ENCODE measurements at regions not wholly inside any gene's neighbourhood (a gene's known extent, or its start where the extent isn't known, plus 50 kb on each side); places are given as distances from the start of the nearest gene placed in this dataset.

- no peak for DNase-seq
Observed at GRCh38 chr6:14711704-14712379, 534.0 kb upstream of the JARID2 start.

DNA sequence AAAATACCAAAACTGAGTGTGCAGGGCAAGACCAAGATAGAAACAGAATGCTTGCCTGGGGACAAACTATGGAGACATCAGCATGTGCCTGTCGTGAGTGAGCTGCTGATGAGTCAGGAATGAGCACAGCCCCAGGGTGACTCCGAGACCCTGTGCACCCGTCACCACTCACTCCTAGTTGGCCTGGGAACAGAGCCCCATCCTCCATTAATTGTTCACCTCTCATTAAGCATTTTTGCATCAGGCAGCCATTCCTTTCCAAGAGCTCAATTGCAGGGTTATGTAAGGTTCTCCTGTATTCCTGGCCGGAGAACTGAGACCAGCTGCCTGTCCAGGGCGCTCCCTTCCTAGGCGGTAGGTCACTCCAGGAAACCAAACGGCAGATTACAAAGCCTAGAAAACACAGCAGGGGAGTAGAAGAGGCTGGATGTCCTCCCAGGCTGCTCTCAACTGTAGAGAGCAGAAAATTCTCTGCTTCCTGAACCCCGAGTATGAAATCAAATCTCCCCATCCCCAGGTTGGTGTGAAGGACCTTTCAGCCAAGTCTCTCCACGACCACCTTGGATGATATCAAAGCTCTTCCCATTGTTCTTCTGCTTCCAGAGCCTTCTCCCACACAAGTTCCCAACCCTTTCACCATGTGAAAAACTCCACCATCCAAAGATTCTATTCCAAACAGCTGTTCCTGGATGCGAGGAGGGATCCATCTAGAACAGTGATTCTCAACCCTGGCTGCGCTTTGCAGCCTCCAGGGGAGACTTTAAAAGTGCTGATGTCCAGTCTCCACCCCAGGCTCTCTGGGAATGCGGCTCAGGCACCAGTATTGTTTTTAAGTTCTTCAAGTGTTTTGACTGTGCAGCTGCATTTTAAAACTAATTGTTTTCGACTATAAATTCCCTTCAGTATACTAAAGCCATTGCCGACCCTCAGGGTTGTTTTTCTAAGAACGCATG is 532.6 kb upstream of the JARID2 start:
- no peak for DNase-seq

- DNase-seq: no peak
Observed at GRCh38 chr6:14713966-14714631, 531.8 kb upstream of the JARID2 start.

GRCh38 chr6:14715076-14715475 is 530.8 kb upstream of the JARID2 start:
- no peak for DNase-seq

- no peak for DNase-seq
Observed at GRCh38 chr6:14716499-14717146, 529.2 kb upstream of the JARID2 start.

- DNase-seq: no peak
Observed at GRCh38 chr6:14717307-14717706, 528.6 kb upstream of the JARID2 start.

DNA sequence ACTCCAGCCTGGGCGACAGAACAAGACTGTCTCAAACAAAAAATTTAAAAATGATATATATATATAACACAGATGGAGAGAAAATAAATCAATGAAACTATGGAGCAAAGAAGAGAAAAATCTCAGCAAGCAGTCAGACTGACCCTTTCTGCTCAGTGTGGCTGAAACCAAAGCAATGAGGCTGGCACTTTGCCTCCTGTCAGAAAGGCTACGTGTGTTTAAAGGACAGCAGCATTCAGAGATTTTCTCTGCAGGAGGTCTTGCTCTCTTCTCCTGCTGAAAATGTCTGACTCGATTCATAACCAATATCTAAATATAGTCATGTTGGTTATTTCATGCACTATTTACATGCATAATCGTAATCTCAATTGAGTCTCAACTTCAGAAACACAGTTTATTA is 527.0 kb upstream of the JARID2 start:
- no peak for DNase-seq

- DNase-seq: no peak
Observed at GRCh38 chr6:14719270-14719669, 526.6 kb upstream of the JARID2 start.

DNA sequence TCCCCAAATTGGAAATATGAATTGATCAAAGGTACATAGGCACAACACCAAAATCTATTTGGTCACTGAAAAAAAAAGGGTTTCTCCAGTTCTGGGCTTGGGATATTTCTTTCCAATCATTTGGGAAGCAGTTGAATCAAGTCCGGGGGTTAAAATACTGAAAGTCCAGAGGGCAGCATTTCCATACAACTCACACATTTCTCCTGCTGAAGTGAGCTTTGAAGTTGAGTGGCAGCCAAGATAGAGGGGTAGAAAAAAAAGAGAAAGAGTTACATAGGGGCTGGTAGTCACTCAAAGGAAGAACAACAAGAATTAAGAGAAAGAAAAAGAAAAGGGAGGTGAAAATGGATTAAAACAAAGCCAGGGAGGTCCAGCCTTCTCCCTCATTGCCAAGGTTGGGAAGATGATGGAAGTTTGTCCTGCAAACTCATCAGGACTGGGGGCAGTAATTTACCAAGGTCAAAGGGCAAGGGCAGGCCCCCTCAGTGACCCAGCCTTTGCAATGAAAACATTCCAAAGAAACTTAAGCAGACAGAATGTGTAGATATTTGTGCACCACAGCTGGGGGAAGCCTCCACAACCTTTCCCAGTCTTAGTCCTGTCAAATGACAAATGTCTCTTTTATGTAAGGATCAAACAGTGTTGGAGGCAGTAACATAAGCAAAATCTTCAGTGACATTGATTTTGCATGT is 525.3 kb upstream of the JARID2 start:
- no peak for DNase-seq

DNA sequence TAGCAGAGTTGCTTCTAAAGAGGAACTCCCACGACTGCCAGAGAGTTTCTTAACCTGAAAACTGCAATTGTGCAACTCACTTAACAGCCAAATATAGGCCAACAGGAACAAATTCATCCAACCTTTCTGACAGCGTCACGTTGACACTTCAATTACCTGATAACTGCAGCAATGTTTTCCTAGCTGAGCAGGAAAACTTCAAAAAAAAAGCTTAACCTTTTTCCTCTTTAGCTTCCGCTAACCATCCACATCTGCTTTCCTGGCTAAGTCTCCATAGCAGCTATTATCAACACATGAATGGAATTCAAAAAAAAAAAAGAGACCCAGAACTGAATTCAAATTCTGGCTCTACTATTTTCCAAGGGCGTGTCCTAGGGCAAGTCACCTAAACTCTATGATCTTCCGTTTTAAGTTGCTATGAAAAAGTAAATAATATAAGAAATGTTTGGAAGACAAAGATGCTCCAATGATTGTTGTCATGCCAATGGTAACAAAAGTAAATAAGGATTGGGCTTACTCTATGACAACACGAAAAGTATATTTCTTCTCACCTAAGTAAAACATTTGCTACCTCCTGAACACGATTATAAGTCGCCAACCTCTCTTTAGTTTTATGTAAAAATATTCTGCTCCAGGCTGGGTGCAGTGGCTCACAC is 524.6 kb upstream of the JARID2 start:
- no peak for DNase-seq

- DNase-seq: no peak
Observed at GRCh38 chr6:14722001-14722562, 523.8 kb upstream of the JARID2 start.

DNA sequence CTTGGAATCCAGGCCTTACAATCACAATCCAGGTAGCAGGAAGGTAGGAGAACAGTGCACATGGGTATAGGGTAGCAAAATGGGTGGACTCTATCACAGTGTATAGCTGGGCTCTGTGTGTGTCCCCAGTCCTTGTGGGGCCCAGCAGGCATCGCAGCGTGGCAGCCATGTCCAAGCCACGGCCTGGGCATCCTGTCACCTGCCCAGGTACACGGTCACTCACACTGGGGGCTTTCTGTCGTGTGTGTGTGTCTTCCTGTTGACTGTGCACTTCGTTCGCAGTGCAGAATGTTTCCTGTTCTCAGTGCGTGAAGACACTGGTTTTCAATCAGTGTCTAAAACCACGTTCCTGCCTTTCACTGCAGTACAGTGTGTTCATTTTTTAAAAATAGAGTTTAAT is 523.2 kb upstream of the JARID2 start:
- DNase-seq: no peak

DNA sequence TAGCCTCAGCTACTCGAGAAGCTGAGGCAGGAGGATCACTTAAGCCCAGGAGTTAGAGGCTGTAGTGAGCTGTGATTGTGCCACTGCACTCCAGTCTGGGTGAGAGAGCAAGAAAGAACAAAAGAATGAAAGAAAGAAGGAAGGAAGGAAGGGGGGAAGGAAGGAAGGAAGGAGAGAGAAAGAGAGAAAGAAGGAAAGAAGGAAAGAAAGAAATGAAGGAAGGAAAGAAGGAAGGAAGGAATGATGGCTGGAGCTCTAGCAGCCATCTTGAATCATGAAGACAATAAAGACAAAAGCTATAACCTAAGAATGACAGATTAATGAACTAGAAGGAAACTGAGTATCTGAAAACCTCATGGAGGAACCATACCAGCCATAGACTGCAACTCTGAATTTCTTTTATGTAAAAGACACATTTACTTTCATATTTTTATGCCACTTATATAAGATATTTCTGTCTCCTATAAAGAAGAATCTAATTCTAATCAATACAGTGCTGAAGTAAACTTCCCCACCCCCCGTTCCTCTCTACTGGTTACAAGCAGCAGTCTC is 522.3 kb upstream of the JARID2 start:
- no peak for DNase-seq

DNA sequence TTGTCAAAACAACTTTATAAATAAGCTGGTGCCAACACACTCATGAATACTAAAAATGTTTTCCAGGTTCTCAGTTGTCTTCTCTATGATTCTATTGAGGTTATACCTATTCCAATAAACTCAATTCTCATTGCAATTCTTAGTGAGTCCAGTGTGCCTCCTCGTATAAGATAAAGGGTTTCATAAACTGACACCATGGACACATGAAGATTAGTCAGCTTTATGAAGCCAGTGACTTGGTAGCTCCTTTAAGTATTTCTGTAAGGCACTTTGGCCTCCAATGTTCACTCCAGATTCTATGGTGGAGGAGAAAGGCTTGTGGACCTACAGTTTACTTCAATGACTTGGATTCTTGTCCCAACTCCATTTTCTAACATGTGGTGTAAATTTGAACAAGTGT is 521.3 kb upstream of the JARID2 start:
- no peak for DNase-seq

DNA sequence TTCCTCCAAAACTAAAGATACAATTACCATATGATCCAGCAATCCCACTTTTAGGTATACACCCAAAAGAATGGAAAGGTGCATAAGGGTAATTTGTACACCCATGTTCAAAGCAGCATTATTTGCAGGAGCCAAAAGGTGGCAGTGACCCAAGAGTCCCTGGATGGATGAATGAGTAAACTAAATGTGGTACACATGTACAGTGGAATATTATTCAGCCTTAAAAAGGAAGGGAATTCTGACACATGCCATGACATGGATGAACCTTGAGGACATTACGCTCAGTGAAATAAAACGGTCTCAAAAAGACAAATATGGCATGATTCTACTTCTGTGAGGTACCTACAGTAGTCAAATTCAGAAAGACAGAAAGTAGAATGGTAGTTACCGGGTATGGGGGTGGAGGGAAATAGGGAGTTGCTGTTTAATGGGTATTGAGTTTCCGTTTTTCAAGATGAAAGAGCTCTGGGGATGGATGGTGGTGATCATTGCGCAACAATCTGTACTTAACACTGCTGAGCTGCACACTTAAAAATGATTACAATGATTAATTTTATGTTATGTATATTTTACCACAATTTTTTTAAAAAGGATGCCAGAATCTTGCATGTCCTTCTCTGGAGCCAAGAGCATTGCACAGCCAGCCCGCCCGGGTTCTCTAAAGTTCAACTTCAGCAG is 518.9 kb upstream of the JARID2 start:
- DNase-seq: no peak

DNA sequence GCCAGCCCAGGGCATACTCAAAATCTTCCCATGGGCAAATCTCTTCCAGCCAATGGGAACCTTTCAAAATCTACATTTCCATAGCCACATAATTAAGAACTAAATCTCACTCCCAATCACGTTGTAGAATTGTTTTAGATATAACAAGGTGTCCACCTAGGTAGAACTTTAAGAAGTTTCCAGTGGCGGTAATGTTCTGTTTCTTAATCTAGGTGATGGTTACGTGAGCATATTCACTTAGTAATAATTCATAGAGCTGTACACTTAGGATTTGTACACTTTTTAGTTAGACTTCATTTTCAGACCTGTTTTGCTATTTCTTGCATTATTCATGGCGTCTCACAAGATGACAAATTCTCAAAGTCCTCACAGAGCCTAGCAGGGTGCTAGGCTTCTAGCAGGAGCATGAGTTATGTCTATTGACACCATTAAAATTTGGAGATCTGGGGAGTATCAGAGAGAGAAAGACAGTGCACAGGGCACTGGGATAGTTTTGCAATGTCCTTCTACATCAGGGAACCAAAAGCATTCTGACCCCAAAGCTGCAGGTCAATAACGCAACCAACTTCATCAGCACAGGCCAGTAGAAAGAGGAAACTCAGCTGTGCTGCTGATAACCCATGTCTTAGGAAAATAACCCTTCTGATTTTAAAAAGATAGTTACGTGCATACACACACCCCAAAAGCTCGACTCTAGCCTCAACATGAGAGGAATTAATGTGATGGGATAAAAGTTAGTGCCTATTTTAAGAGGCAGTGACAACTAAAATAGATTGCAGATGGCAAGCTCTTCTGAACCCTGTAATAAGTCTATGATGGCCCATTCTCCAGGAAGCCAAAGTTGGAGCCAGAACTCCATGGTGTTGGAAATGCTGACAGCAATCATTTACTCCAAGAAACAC is 518.1 kb upstream of the JARID2 start:
- no peak for DNase-seq

GRCh38 chr6:14728396-14729024 is 517.4 kb upstream of the JARID2 start:
- DNase-seq: no peak

- no peak for DNase-seq
Observed at GRCh38 chr6:14729129-14729871, 516.6 kb upstream of the JARID2 start.

Measured in SHP77 (cell line).